CD4-positive, alpha-beta T cell treated with Interleukin-4 for 4 hours (primary cell): ENCODE measurements at regions not wholly inside any gene's neighbourhood (a gene's known extent, or its start where the extent isn't known, plus 50 kb on each side); places are given as distances from the start of the nearest gene placed in this dataset.

Experiments
- DNase-seq: peaks from one replicate; pipeline ENCODE4 v3.0.0-alpha.2; 2020

- no peak for DNase-seq
These were observed 378.0 kb downstream of the UQCRFS1 start for GRCh38 chr19:28834996-28835395.

GRCh38 chr19:28831462-28831861 lies 381.5 kb downstream of the UQCRFS1 start:
- DNase-seq: no peak

- DNase-seq: no peak
These were observed 383.2 kb downstream of the UQCRFS1 start for GRCh38 chr19:28829762-28830161.

- DNase-seq: no peak
These were observed 383.6 kb downstream of the UQCRFS1 start for GRCh38 chr19:28829359-28829758.

GRCh38 chr19:28828276-28828870 lies 384.6 kb downstream of the UQCRFS1 start:
- no peak for DNase-seq

GRCh38 chr19:28827382-28827781 lies 385.6 kb downstream of the UQCRFS1 start:
- DNase-seq: no peak

GRCh38 chr19:28823338-28823961 lies 389.5 kb downstream of the UQCRFS1 start:
- DNase-seq: no peak

GRCh38 chr19:28820289-28820688 lies 392.7 kb downstream of the UQCRFS1 start:
- DNase-seq: no peak

- DNase-seq: no peak
These were observed 397.7 kb downstream of the UQCRFS1 start for GRCh38 chr19:28815257-28815656.

GRCh38 chr19:28794301-28794700 lies 418.6 kb downstream of the UQCRFS1 start:
- DNase-seq: no peak

GRCh38 chr19:28793391-28794168 lies 419.4 kb downstream of the UQCRFS1 start:
- DNase-seq: no peak

- DNase-seq: no peak
These were observed 427.0 kb downstream of the UQCRFS1 start for GRCh38 chr19:28785971-28786370.

GRCh38 chr19:28764066-28764465 lies 448.9 kb downstream of the UQCRFS1 start:
- no peak for DNase-seq

GRCh38 chr19:28746478-28746877 lies 466.5 kb downstream of the UQCRFS1 start:
- no peak for DNase-seq

GRCh38 chr19:28744943-28745342 lies 468.0 kb downstream of the UQCRFS1 start:
- DNase-seq: no peak

GRCh38 chr19:28744014-28744413 lies 468.9 kb downstream of the UQCRFS1 start:
- DNase-seq: no peak

GRCh38 chr19:28737021-28737895 lies 475.7 kb downstream of the UQCRFS1 start:
- DNase-seq: peak; percentile 17

GRCh38 chr19:28736528-28736927 lies 476.4 kb downstream of the UQCRFS1 start:
- DNase-seq: no peak

- DNase-seq: no peak
These were observed 481.4 kb downstream of the UQCRFS1 start for GRCh38 chr19:28731577-28731976.

GRCh38 chr19:28730791-28731512 lies 482.0 kb downstream of the UQCRFS1 start:
- no peak for DNase-seq

GRCh38 chr19:28727480-28728159 lies 485.3 kb downstream of the UQCRFS1 start:
- DNase-seq: no peak
